RWPE2 (cell line): ENCODE measurements at regions not wholly inside any gene's neighbourhood (a gene's known extent, or its start where the extent isn't known, plus 50 kb on each side); places are given as distances from the start of the nearest gene placed in this dataset.

Source experiments
- ATAC-seq: fragments of 200-7000 bp; cut with Tn5 transposase; 3 replicates; pipeline ENCODE4 v1.9.1; 2021; ENCODE audit warnings: low read depth
- DNase-seq: peaks from one replicate; pipeline ENCODE4 v3.0.0-alpha.2; 2020; ENCODE audit warnings: low spot score
- H3K27ac ChIP-seq: fragments of 450-650 bp; 2 replicates; pipeline ENCODE4 v1.5.1; 2017; ENCODE audit warnings: mild to moderate bottlenecking; ENCODE audit not compliant: poor library complexity, severe bottlenecking
- H3K27me3 ChIP-seq: fragments of 250-450 bp; sonication (Bioruptor Pico); 2 replicates; pipeline ENCODE4 v1.5.1; 2021; ENCODE audit warnings: mild to moderate bottlenecking, moderate library complexity; ENCODE audit not compliant: insufficient read depth, poor library complexity, severe bottlenecking
- H3K36me3 ChIP-seq: fragments of 250-450 bp; sonication (Bioruptor Pico); 2 replicates; pipeline ENCODE4 v1.5.1; 2020; ENCODE audit warnings: low read depth, mild to moderate bottlenecking, moderate library complexity
- H3K4me1 ChIP-seq: fragments of 250-450 bp; sonication (Bioruptor Pico); 2 replicates; pipeline ENCODE4 v1.5.1; 2021; ENCODE audit warnings: mild to moderate bottlenecking, moderate library complexity; ENCODE audit not compliant: insufficient read depth, poor library complexity, severe bottlenecking
- H3K4me3 ChIP-seq: fragments of 250-450 bp; sonication (Bioruptor Pico); 2 replicates; pipeline ENCODE4 v1.5.1; 2021; ENCODE audit warnings: mild to moderate bottlenecking, moderate library complexity; ENCODE audit not compliant: severe bottlenecking
- H3K9me3 ChIP-seq: fragments of 250-450 bp; sonication (Bioruptor Pico); 2 replicates; pipeline ENCODE4 v1.5.1; 2021; ENCODE audit warnings: mild to moderate bottlenecking, moderate library complexity; ENCODE audit not compliant: severe bottlenecking
- TF ChIP-seq, protein P1 (sequence below): fragments of 450-650 bp; IDR thresholded peaks from one replicate; pipeline ENCODE4 v1.5.1; 2017; ENCODE audit warnings: mild to moderate bottlenecking, moderate library complexity; ENCODE audit not compliant: poor library complexity, severe bottlenecking

DNA sequence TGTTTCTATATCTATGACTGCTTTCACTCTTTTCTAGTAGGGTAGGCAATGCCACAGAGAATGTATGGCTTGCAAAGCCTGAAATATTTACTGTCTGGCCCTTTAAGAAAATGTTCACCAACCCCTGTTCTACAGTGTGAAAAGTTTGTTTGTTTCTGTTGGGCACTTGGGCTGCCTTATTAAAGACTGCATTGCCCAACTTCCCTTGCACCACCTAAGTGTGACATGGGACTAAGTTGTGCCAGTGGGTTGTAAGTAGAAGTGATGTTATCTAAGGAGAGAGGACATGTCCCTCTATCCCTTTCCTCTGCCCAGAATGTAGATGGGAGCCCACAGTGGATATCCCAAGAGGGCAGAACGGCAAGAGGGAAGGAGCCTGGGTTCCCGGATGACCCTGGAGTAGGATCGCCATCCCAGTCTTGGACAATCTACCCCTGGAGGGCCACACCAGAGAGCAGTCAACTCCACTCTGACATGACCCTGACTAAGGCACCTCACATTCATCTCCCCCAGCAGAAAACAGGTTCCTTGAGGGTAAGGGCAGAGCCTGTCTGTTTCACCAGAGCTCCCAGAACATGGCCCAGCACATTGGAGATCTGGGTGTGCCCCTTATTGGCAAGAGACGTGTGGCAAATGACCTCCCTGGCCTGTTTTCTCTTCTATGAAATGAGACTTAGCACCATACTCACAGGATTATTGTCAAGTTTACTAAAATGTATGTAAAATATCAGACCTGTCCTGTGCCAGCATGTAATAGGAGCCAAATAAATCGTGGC, 138.8 kb downstream of the SMAD6 start:
- Histone ChIP-seq H3K9me3 (no peaks in the 10 kb centered on the region), H3K4me3 (no peak overlapping the region), H3K36me3 (no peaks in the 10 kb centered on the region), H3K27ac (no peak overlapping the region), H3K4me1 (peaks cover 5% of the 10 kb centered on the region), H3K27me3 (no peaks in the 10 kb centered on the region)
- TF ChIP-seq, protein P1, sequence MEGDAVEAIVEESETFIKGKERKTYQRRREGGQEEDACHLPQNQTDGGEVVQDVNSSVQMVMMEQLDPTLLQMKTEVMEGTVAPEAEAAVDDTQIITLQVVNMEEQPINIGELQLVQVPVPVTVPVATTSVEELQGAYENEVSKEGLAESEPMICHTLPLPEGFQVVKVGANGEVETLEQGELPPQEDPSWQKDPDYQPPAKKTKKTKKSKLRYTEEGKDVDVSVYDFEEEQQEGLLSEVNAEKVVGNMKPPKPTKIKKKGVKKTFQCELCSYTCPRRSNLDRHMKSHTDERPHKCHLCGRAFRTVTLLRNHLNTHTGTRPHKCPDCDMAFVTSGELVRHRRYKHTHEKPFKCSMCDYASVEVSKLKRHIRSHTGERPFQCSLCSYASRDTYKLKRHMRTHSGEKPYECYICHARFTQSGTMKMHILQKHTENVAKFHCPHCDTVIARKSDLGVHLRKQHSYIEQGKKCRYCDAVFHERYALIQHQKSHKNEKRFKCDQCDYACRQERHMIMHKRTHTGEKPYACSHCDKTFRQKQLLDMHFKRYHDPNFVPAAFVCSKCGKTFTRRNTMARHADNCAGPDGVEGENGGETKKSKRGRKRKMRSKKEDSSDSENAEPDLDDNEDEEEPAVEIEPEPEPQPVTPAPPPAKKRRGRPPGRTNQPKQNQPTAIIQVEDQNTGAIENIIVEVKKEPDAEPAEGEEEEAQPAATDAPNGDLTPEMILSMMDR: no peak
- ATAC-seq (no peak), DNase-seq (no peak)

- Histone ChIP-seq H3K27me3 (no peaks in the 10 kb centered on the region), H3K36me3 (no peaks in the 10 kb centered on the region), H3K4me1 (peaks cover 5% of the 10 kb centered on the region), H3K4me3 (peak overlapping the region; percentile 29), H3K27ac (peak overlapping the region; percentile 70), H3K9me3 (no peaks in the 10 kb centered on the region)
- DNase-seq (no peak), ATAC-seq (peak; percentile 90)
- TF ChIP-seq, protein P1: no peak
Observed at GRCh38 chr15:66841953-66842681, 140.1 kb downstream of the SMAD6 start.

DNA sequence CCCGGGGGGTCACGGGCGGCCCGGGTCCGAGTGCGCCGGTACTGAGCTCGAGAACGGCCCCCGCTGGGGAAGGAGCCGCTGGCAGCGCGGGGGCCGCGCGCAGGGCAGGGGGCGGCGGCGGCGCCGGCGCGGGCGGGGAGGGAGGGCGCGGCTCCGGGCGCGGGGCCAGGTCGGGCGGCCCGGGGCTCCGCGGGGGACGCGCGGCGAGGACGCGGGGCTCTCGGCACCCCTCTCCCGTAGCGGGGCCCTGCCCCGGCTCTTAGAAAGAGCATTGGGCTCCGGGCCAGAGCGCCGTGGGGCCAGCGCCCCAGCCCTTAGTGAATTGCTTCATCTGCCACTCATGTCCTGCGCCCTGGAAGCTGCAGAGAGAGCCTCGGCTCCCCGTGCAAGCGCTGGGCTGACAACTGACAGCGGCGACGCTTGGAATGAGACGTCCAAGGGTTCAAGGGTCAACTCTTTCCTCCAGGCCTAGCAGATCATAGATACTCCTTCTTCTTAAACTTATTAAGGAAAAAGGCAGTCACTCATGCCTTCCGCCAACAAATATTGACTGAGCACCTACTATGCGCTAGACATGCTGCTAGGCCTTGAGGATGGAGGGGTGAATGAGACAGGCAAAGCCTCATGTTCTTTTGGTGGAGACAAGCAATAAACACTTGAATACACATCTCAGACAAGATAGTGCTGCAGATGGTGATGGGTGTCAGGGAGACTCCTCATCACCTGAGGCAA, 140.8 kb downstream of the SMAD6 start:
- DNase-seq: no peak
- peak overlapping the region; percentile 70 for H3K27ac ChIP-seq

GRCh38 chr15:66843581-66843980, 141.5 kb downstream of the SMAD6 start:
- Histone ChIP-seq H3K4me1 (peaks cover 5% of the 10 kb centered on the region), H3K9me3 (no peaks in the 10 kb centered on the region), H3K27ac (no peak overlapping the region), H3K4me3 (no peak overlapping the region), H3K27me3 (no peaks in the 10 kb centered on the region), H3K36me3 (no peaks in the 10 kb centered on the region)
- ATAC-seq (no peak), DNase-seq (no peak)
- TF ChIP-seq, protein P1: no peak

More for the DNA sequence above, 140.8 kb downstream of the SMAD6 start:
- H3K36me3 ChIP-seq: no peaks in the 10 kb centered on the region
- ATAC-seq: peak; percentile 20; the same call in 2 of the 3 replicates
- H3K9me3 ChIP-seq: no peaks in the 10 kb centered on the region
- peaks cover 5% of the 10 kb centered on the region for H3K4me1 ChIP-seq
- TF ChIP-seq, protein P1: no peak
- no peaks in the 10 kb centered on the region for H3K27me3 ChIP-seq
- H3K4me3 ChIP-seq: peak overlapping the region; percentile 29
